ENCODE measurements at regions not wholly inside any gene's neighbourhood (a gene's known extent, or its start where the extent isn't known, plus 50 kb on each side); places are given as distances from the start of the nearest gene placed in this dataset.

- Histone ChIP-seq H3K4me3 (ENCODE audit: low read length, poor library complexity, severe bottlenecking) (no peak overlapping the region), H3K9me3 (ENCODE audit: insufficient read depth, low read depth, low read length) (peaks cover 9% of the 10 kb centered on the region; the same call in 1 of the 2 replicates), H3K4me1 (ENCODE audit: insufficient read depth, low read length, poor library complexity, severe bottlenecking) (no peaks in the 10 kb centered on the region), H3K79me2 (ENCODE audit: insufficient read depth, low read length) (no peaks in the 10 kb centered on the region), H3K9me2 (replicated peaks; ENCODE audit: low read depth, low read length) (no peaks in the 10 kb centered on the region), H4K20me1 (ENCODE audit: insufficient read depth, low read length, poor library complexity, severe bottlenecking) (no peaks in the 10 kb centered on the region), H2AFZ (ENCODE audit: low read length) (no peak overlapping the region), H3K4me2 (ENCODE audit: low read depth, low read length, poor library complexity, severe bottlenecking) (no peak overlapping the region), H3K27me3 (ENCODE audit: insufficient read depth, low read length, poor library complexity, severe bottlenecking) (no peaks in the 10 kb centered on the region), H3K36me3 (ENCODE audit: insufficient read depth, low read length) (no peaks in the 10 kb centered on the region), H3K9ac (ENCODE audit: low read depth, low read length, poor library complexity, severe bottlenecking) (no peak overlapping the region), H3F3A (ENCODE audit: low read depth) (no peaks in the 10 kb centered on the region)
- TF ChIP-seq CTCF (conservative IDR thresholded peaks at IDR 0.05; ENCODE audit: low read length) (no peak), EZH2phosphoT487 (IDR thresholded peaks at IDR 0.05; ENCODE audit: borderline replicate concordance) (no peak)
These were observed 334.2 kb downstream of the IRX2 start for GRCh38 chr5:2417301-2417700.

- Histone ChIP-seq H3K27me3 (ENCODE audit: insufficient read depth, low read length, poor library complexity, severe bottlenecking) (no peaks in the 10 kb centered on the region), H3K79me2 (ENCODE audit: insufficient read depth, low read length) (no peaks in the 10 kb centered on the region), H3K4me3 (ENCODE audit: low read length, poor library complexity, severe bottlenecking) (no peak overlapping the region), H3K9ac (ENCODE audit: low read depth, low read length, poor library complexity, severe bottlenecking) (no peak overlapping the region), H3K9me2 (replicated peaks; ENCODE audit: low read depth, low read length) (no peaks in the 10 kb centered on the region), H4K20me1 (ENCODE audit: insufficient read depth, low read length, poor library complexity, severe bottlenecking) (no peaks in the 10 kb centered on the region), H2AFZ (ENCODE audit: low read length) (no peak overlapping the region), H3K4me2 (ENCODE audit: low read depth, low read length, poor library complexity, severe bottlenecking) (no peak overlapping the region), H3K9me3 (ENCODE audit: insufficient read depth, low read depth, low read length) (peaks cover 5% of the 10 kb centered on the region; the same call in 1 of the 2 replicates), H3F3A (ENCODE audit: low read depth) (no peaks in the 10 kb centered on the region), H3K36me3 (ENCODE audit: insufficient read depth, low read length) (no peaks in the 10 kb centered on the region), H3K4me1 (ENCODE audit: insufficient read depth, low read length, poor library complexity, severe bottlenecking) (no peaks in the 10 kb centered on the region)
- TF ChIP-seq CTCF (conservative IDR thresholded peaks at IDR 0.05; ENCODE audit: low read length) (no peak), EZH2phosphoT487 (IDR thresholded peaks at IDR 0.05; ENCODE audit: borderline replicate concordance) (no peak)
These were observed 335.8 kb downstream of the IRX2 start for GRCh38 chr5:2415678-2416077.

GRCh38 chr5:2410451-2410850, 341.0 kb downstream of the IRX2 start:
- H3K9me2 ChIP-seq (replicated peaks; ENCODE audit: low read depth, low read length): no peaks in the 10 kb centered on the region
- H3K9me3 ChIP-seq (ENCODE audit: insufficient read depth, low read depth, low read length): peaks cover 5% of the 10 kb centered on the region; the same call in 1 of the 2 replicates
- H2AFZ ChIP-seq (ENCODE audit: low read length): no peak overlapping the region
- no peaks in the 10 kb centered on the region for H4K20me1 ChIP-seq (ENCODE audit: insufficient read depth, low read length, poor library complexity, severe bottlenecking)
- no peak for TF ChIP-seq CTCF (conservative IDR thresholded peaks at IDR 0.05; ENCODE audit: low read length)
- no peak for TF ChIP-seq EZH2phosphoT487 (IDR thresholded peaks at IDR 0.05; ENCODE audit: borderline replicate concordance)
- no peaks in the 10 kb centered on the region for H3F3A ChIP-seq (ENCODE audit: low read depth)
- H3K9ac ChIP-seq (ENCODE audit: low read depth, low read length, poor library complexity, severe bottlenecking): no peak overlapping the region
- H3K4me1 ChIP-seq (ENCODE audit: insufficient read depth, low read length, poor library complexity, severe bottlenecking): no peaks in the 10 kb centered on the region
- no peaks in the 10 kb centered on the region for H3K27me3 ChIP-seq (ENCODE audit: insufficient read depth, low read length, poor library complexity, severe bottlenecking)
- no peak overlapping the region for H3K4me2 ChIP-seq (ENCODE audit: low read depth, low read length, poor library complexity, severe bottlenecking)
- H3K4me3 ChIP-seq (ENCODE audit: low read length, poor library complexity, severe bottlenecking): no peak overlapping the region
- H3K79me2 ChIP-seq (ENCODE audit: insufficient read depth, low read length): no peaks in the 10 kb centered on the region
- H3K36me3 ChIP-seq (ENCODE audit: insufficient read depth, low read length): no peaks in the 10 kb centered on the region

Measured in Loucy (cell line).